ENCODE measurements at regions not wholly inside any gene's neighbourhood (a gene's known extent, or its start where the extent isn't known, plus 50 kb on each side); places are given as distances from the start of the nearest gene placed in this dataset.

DNA sequence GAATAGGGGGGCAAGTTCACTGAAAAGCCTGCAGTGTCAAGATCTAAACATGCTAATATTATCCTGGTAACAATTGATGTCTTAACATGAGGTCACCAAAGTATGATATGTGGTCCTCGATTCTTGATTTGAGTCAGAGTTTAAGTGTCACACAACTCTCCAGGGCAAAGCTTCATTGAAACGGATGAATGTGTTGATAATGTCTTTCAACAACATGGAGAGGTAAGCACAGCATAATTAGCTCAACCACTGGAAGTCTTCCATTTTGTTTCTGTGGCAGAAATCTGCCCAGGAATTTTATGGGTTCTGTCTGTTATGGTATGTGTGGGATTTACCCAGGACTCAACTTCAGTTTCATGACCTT, 591.5 kb downstream of the ZNF385D start:
- Histone ChIP-seq H3K4me1 (no peaks in the 10 kb centered on the region), H3K4me2 (no peak overlapping the region), H3K27ac (no peak overlapping the region), H3K4me3 (no peak overlapping the region), H3K9me3 (no peaks in the 10 kb centered on the region)
- CTCF ChIA-PET, result no interaction called here
- no peak for DNase-seq (ENCODE audit: low read depth in 1 of 2, low spot score in 1 of 2)
- TF ChIP-seq EHMT2 (IDR thresholded peaks at IDR 0.05; ENCODE audit: low read depth), result no peak
- TF ChIP-seq HEYL (CRISPR knock-in tag; IDR thresholded peaks at IDR 0.05), result no peak
- TF ChIP-seq RAD21 (conservative IDR thresholded peaks at IDR 0.05 in 1 of 2, IDR thresholded peaks at IDR 0.05 in 1 of 2), result no peak
- TF ChIP-seq EP300 (IDR thresholded peaks at IDR 0.05), result no peak
- TF ChIP-seq PHF8 (IDR thresholded peaks at IDR 0.05; ENCODE audit: borderline replicate concordance, low read depth), result no peak
- no peak for TF ChIP-seq ZNF302 (CRISPR knock-in tag; IDR thresholded peaks at IDR 0.05)
- TF ChIP-seq FOSB (CRISPR knock-in tag; IDR thresholded peaks at IDR 0.05), result no peak
- TF ChIP-seq, protein P1, sequence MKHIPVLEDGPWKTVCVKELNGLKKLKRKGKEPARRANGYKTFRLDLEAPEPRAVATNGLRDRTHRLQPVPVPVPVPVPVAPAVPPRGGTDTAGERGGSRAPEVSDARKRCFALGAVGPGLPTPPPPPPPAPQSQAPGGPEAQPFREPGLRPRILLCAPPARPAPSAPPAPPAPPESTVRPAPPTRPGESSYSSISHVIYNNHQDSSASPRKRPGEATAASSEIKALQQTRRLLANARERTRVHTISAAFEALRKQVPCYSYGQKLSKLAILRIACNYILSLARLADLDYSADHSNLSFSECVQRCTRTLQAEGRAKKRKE (CRISPR knock-in tag; IDR thresholded peaks at IDR 0.05; ENCODE audit: low read depth), result no peak
- TF ChIP-seq HOXB13 (CRISPR knock-in tag; IDR thresholded peaks at IDR 0.05; ENCODE audit: low read depth), result no peak
- TF ChIP-seq CBX8 (IDR thresholded peaks at IDR 0.05), result no peak
- no peak for TF ChIP-seq KDM1A (IDR thresholded peaks at IDR 0.05; ENCODE audit: low read depth)
- TF ChIP-seq CBX2 (IDR thresholded peaks at IDR 0.05; ENCODE audit: borderline replicate concordance, low read depth), result no peak
- TF ChIP-seq NPAS2 (CRISPR knock-in tag; IDR thresholded peaks at IDR 0.05; ENCODE audit: borderline replicate concordance), result no peak
- no peak for TF ChIP-seq ESRRA (IDR thresholded peaks at IDR 0.05; ENCODE audit: borderline replicate concordance, low read length)
- no peak for TF ChIP-seq NFE2L2 (conservative IDR thresholded peaks at IDR 0.05; ENCODE audit: low read length)
- TF ChIP-seq CHD2 (IDR thresholded peaks at IDR 0.05; ENCODE audit: low read length, partially characterized antibody), result no peak
- 3% methylated on average over 2 of the region's 2 CpGs for WGBS (ENCODE audit: missing lambda C conversion rate)
- POLR2A ChIA-PET, result no interaction called here
- no peak for FAIRE-seq
- no peak for ATAC-seq

DNA sequence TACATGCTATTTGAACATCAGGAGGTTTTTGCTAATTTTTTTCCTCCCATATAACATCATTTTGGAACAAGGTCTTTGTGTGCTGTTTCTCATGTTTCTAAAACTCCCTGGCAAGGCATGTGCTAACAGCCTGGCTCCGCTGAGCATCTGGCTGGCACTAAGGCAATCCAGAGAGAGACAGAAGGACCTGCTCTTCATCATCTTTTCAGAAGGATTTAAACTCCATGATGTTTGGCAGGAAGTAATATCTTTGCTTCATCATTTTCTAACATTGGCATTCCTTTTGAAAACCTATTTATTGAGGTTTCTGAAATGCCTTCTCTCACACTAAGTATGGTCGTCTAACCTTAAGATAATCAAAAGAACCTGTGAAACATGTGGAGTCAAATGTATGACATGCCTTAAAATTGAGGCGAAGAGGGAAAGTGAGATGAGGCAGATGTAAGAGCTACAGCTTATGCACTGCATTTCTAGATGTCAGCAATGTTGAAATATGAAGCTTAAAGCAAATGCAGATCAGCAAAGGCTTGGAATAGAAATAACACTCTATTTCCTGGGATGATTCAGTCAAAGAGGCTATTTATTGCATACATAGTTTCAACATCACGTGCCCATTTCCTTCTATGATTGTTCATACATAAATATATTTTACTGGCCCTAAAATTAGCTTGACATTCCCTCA, 592.0 kb downstream of the ZNF385D start:
- ATAC-seq (no peak), FAIRE-seq (no peak)
- no peak for TF ChIP-seq CHD2 (IDR thresholded peaks at IDR 0.05; ENCODE audit: low read length, partially characterized antibody)
- no peak for TF ChIP-seq ZNF302 (CRISPR knock-in tag; IDR thresholded peaks at IDR 0.05)
- TF ChIP-seq, protein P2, sequence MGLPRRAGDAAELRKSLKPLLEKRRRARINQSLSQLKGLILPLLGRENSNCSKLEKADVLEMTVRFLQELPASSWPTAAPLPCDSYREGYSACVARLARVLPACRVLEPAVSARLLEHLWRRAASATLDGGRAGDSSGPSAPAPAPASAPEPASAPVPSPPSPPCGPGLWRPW (IDR thresholded peaks at IDR 0.05), result no peak
- no peak for TF ChIP-seq CBX8 (IDR thresholded peaks at IDR 0.05)
- TF ChIP-seq, protein P1 (CRISPR knock-in tag; IDR thresholded peaks at IDR 0.05; ENCODE audit: low read depth), result no peak
- TF ChIP-seq, protein P3, sequence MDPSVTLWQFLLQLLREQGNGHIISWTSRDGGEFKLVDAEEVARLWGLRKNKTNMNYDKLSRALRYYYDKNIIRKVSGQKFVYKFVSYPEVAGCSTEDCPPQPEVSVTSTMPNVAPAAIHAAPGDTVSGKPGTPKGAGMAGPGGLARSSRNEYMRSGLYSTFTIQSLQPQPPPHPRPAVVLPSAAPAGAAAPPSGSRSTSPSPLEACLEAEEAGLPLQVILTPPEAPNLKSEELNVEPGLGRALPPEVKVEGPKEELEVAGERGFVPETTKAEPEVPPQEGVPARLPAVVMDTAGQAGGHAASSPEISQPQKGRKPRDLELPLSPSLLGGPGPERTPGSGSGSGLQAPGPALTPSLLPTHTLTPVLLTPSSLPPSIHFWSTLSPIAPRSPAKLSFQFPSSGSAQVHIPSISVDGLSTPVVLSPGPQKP (IDR thresholded peaks at IDR 0.05; ENCODE audit: low read depth, low read length), result no peak
- no peak for TF ChIP-seq NPAS2 (CRISPR knock-in tag; IDR thresholded peaks at IDR 0.05; ENCODE audit: borderline replicate concordance)
- no peak for TF ChIP-seq KDM1A (IDR thresholded peaks at IDR 0.05; ENCODE audit: low read depth)
- TF ChIP-seq, protein P4, sequence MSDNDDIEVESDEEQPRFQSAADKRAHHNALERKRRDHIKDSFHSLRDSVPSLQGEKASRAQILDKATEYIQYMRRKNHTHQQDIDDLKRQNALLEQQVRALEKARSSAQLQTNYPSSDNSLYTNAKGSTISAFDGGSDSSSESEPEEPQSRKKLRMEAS (IDR thresholded peaks at IDR 0.05), result no peak
- TF ChIP-seq CBX2 (IDR thresholded peaks at IDR 0.05; ENCODE audit: borderline replicate concordance, low read depth), result no peak
- no peak for TF ChIP-seq TFCP2L1 (CRISPR knock-in tag; IDR thresholded peaks at IDR 0.05)
- no peak for TF ChIP-seq NR3C1 (IDR thresholded peaks at IDR 0.05)
- no peak for TF ChIP-seq RCOR1 (IDR thresholded peaks at IDR 0.05; ENCODE audit: low read depth, low read length)
- no peak for TF ChIP-seq JUNB (IDR thresholded peaks at IDR 0.05)
- no peak for TF ChIP-seq RARB (CRISPR knock-in tag; IDR thresholded peaks at IDR 0.05)
- no peak for TF ChIP-seq SREBF2 (IDR thresholded peaks at IDR 0.05)
- no peak for TF ChIP-seq KDM5A (IDR thresholded peaks at IDR 0.05)
- no peak for TF ChIP-seq SMC3 (IDR thresholded peaks at IDR 0.05)
- no peak for TF ChIP-seq PHF8 (IDR thresholded peaks at IDR 0.05; ENCODE audit: borderline replicate concordance, low read depth)

More for the DNA sequence above, 592.0 kb downstream of the ZNF385D start:
- CTCF ChIA-PET, result no interaction called here
- DNase-seq (ENCODE audit: low read depth in 1 of 2, low spot score in 1 of 2), result no peak
- Histone ChIP-seq H3K9me3 (no peaks in the 10 kb centered on the region), H3K4me3 (no peak overlapping the region), H3K4me2 (no peak overlapping the region), H3K27ac (no peak overlapping the region), H3K4me1 (no peaks in the 10 kb centered on the region)
- WGBS (ENCODE audit: missing lambda C conversion rate), result 2% methylated on average over 4 of the region's 4 CpGs
- POLR2A ChIA-PET, result no interaction called here

Measured in A549 (cell line).